IMR-90 (cell line): ENCODE measurements at regions not wholly inside any gene's neighbourhood (a gene's known extent, or its start where the extent isn't known, plus 50 kb on each side); places are given as distances from the start of the nearest gene placed in this dataset.

Experiments used
- ATAC-seq: fragments of 200-7000 bp; cut with Tn5 transposase; 2 replicates; pipeline ENCODE4 v1.9.1; 2020; ENCODE audit warnings: low read depth, mild to moderate bottlenecking, moderate library complexity
- BruUV-seq: library from RNA; stranded (reverse); fragments of 400-500 nt; replicated peaks from 2 replicates; lab custom pipeline; 2021; lab: Mats Ljungman, UMichigan
- CTCF ChIA-PET: fragments of 300-600 bp; formaldehyde crosslinking; extraction: SDS; loops from one replicate; lab custom pipeline; 2021; ENCODE audit warnings: antibody characterized with exemption; lab: Yijun Ruan, JAX
- POLR2A ChIA-PET: fragments of 300-600 bp; sonication (Branson Sonifier 250); formaldehyde crosslinking; loops from one replicate; lab custom pipeline; 2022; ENCODE audit warnings: antibody characterized with exemption; ENCODE audit not compliant: unreplicated experiment; lab: Charles Lee
- DNase-seq: peaks from one replicate; pipeline ENCODE4 v3.0.0; 2013
- H2AFZ ChIP-seq: replicated peaks from 2 replicates; pipeline ENCODE3; 2013; ENCODE audit warnings: low read length, mild to moderate bottlenecking; ENCODE audit not compliant: poor library complexity
- H2AK5ac ChIP-seq: 2 replicates; pipeline ENCODE4 v1.6.1; 2013; ENCODE audit warnings: low read depth, low read length, inconsistent platforms
- H2AK9ac ChIP-seq: replicated peaks from 2 replicates; pipeline ENCODE3; 2013; ENCODE audit warnings: mild to moderate bottlenecking, low read depth, low read length, moderate library complexity; ENCODE audit not compliant: poor library complexity
- H2BK120ac ChIP-seq: 2 replicates; pipeline ENCODE4 v1.6.1; 2013; ENCODE audit warnings: low read depth, low read length, inconsistent platforms
- H2BK15ac ChIP-seq: 3 replicates; pipeline ENCODE4 v1.6.1; 2013; ENCODE audit warnings: low read depth, low read length, inconsistent platforms
- H2BK20ac ChIP-seq: 2 replicates; pipeline ENCODE4 v1.6.1; 2013; ENCODE audit warnings: low read depth, mild to moderate bottlenecking, inconsistent platforms, low read length, moderate library complexity
- H2BK5ac ChIP-seq: 2 replicates; pipeline ENCODE4 v1.6.1; 2013; ENCODE audit warnings: mild to moderate bottlenecking, low read depth, low read length, inconsistent platforms; ENCODE audit not compliant: poor library complexity, severe bottlenecking
- H3K14ac ChIP-seq: replicated peaks from 2 replicates; pipeline ENCODE4 v1.6.1; 2013; ENCODE audit warnings: low read depth, low read length, inconsistent platforms
- H3K18ac ChIP-seq: 2 replicates; pipeline ENCODE4 v1.6.1; 2013; ENCODE audit warnings: low read depth, low read length, control low read depth
- H3K23ac ChIP-seq: 2 replicates; pipeline ENCODE4 v1.6.1; 2013; ENCODE audit warnings: low read depth, low read length, inconsistent platforms
- H3K27ac ChIP-seq: 2 replicates; pipeline ENCODE4 v1.5.1; 2013; ENCODE audit warnings: mild to moderate bottlenecking, control low read depth, low read length; ENCODE audit not compliant: insufficient read depth
- H3K27me3 ChIP-seq: 2 replicates; pipeline ENCODE4 v1.6.1; 2013; ENCODE audit warnings: low read length; ENCODE audit not compliant: control insufficient read depth, insufficient read depth
- H3K36me3 ChIP-seq: 2 replicates; pipeline ENCODE4 v1.6.1; 2013; ENCODE audit warnings: low read length, mixed read lengths; ENCODE audit not compliant: control insufficient read depth, insufficient read depth
- H3K4ac ChIP-seq: 2 replicates; pipeline ENCODE4 v1.6.1; 2013; ENCODE audit warnings: low read depth, low read length, inconsistent platforms
- H3K4me1 ChIP-seq: 2 replicates; pipeline ENCODE4 v1.6.1; 2013; ENCODE audit warnings: low read length, mixed read lengths; ENCODE audit not compliant: control insufficient read depth, insufficient read depth
- H3K4me2 ChIP-seq: 2 replicates; pipeline ENCODE4 v1.6.1; 2013; ENCODE audit warnings: low read depth, mild to moderate bottlenecking, control low read depth, low read length, moderate library complexity
- H3K4me3 ChIP-seq: 2 replicates; pipeline ENCODE4 v1.5.1; 2013; ENCODE audit warnings: low read depth, mild to moderate bottlenecking, control low read depth, low read length, moderate library complexity; ENCODE audit not compliant: insufficient read depth
- H3K56ac ChIP-seq: 2 replicates; pipeline ENCODE4 v1.6.1; 2013; ENCODE audit warnings: low read length, inconsistent platforms; ENCODE audit not compliant: insufficient read depth; ENCODE audit errors: extremely low read depth
- H3K79me1 ChIP-seq, 2 experiments: 2 replicates each; pipeline ENCODE4 v1.6.1; 2013; ENCODE audit warnings: low read length in 2 of 2, inconsistent platforms in 1 of 2, low read depth in 1 of 2
- H3K9ac ChIP-seq: 2 replicates; pipeline ENCODE4 v1.6.1; 2013; ENCODE audit warnings: low read depth, low read length, control low read depth
- H3K9me1 ChIP-seq: 2 replicates; pipeline ENCODE4 v1.6.1; 2013; ENCODE audit warnings: low read length, inconsistent platforms; ENCODE audit not compliant: insufficient read depth
- H3K9me3 ChIP-seq: 2 replicates; pipeline ENCODE4 v1.6.1; 2013; ENCODE audit warnings: low read length; ENCODE audit not compliant: control insufficient read depth, insufficient read depth
- H4K20me1 ChIP-seq: 2 replicates; pipeline ENCODE4 v1.6.1; 2013; ENCODE audit warnings: low read length, inconsistent platforms; ENCODE audit not compliant: insufficient read depth
- H4K5ac ChIP-seq: 2 replicates; pipeline ENCODE4 v1.6.1; 2013; ENCODE audit warnings: mild to moderate bottlenecking, low read depth, low read length, control low read depth
- H4K8ac ChIP-seq, 2 experiments: 2 replicates each; pipeline ENCODE4 v1.6.1; 2013; ENCODE audit warnings: low read depth in 2 of 2, low read length in 2 of 2, control low read depth in 1 of 2, inconsistent platforms in 1 of 2
- H4K91ac ChIP-seq: 2 replicates; pipeline ENCODE4 v1.6.1; 2013; ENCODE audit warnings: low read depth, low read length, inconsistent platforms; ENCODE audit not compliant: insufficient read depth
- CEBPB ChIP-seq: IDR thresholded peaks from 2 replicates; pipeline ENCODE4 v1.6.1; 2012; ENCODE audit warnings: low read depth, low read length, improper control_type of control experiment
- CHD1 ChIP-seq: IDR thresholded peaks from 2 replicates; pipeline ENCODE4 v1.6.1; 2012; ENCODE audit warnings: low read depth, low read length, improper control_type of control experiment
- FOS ChIP-seq: fragments of 150-350 bp; IDR thresholded peaks from 2 replicates; pipeline ENCODE4 v1.6.1; 2016; ENCODE audit warnings: low read depth, low read length
- MAZ ChIP-seq: IDR thresholded peaks from 2 replicates; pipeline ENCODE4 v1.6.1; 2012; ENCODE audit warnings: low read depth, mild to moderate bottlenecking, low read length, improper control_type of control experiment, moderate library complexity, borderline replicate concordance
- POLR2A ChIP-seq: IDR thresholded peaks from 2 replicates; pipeline ENCODE4 v1.6.1; 2012; ENCODE audit warnings: mild to moderate bottlenecking, low read depth, low read length
- RAD21 ChIP-seq: IDR thresholded peaks from 2 replicates; pipeline ENCODE4 v1.6.1; 2012; ENCODE audit warnings: low read length, improper control_type of control experiment
- SMC3 ChIP-seq: fragments of 150-350 bp; IDR thresholded peaks from 2 replicates; pipeline ENCODE4 v1.6.1; 2016; ENCODE audit warnings: low read depth, mild to moderate bottlenecking, antibody characterized with exemption, low read length, moderate library complexity
- WGBS, 2 experiments: methylation state at CpG; one replicate each; pipeline versions ENCODE4 v1.1.5 to v1.1.7; 2013; ENCODE audit warnings: missing lambda C conversion rate in 2 of 2; ENCODE audit not compliant: insufficient read length in 1 of 2; ENCODE audit errors: extremely low coverage in 2 of 2; 5-methylcytosine and 5-hydroxymethylcytosine counted together
- dilution Hi-C: fragments of 300-500 bp; cut with HindIII; formaldehyde crosslinking; loops from one replicate; pipeline ENCODE4 v1.14.3; 2018; ENCODE audit warnings: low sequenced_read_pairs; ENCODE audit not compliant: unreplicated experiment
- in situ Hi-C: fragments of 300-500 bp; cut with MboI; formaldehyde crosslinking; loops from 3 replicates; pipeline ENCODE4 v1.14.3; 2019; ENCODE audit warnings: low sequenced_read_pairs, inconsistent platforms, mixed read lengths
- intact Hi-C: fragments of 100-400 bp; cut with micrococcal nuclease; formaldehyde crosslinking; loops from 2 replicates; pipeline ENCODE4 v1.10.0; 2022
- TF ChIP-seq, protein P1 (sequence below): fragments of 150-350 bp; IDR thresholded peaks from 2 replicates; pipeline ENCODE4 v1.6.1; 2016; ENCODE audit warnings: low read depth, mild to moderate bottlenecking, low read length, moderate library complexity, borderline replicate concordance

DNA sequence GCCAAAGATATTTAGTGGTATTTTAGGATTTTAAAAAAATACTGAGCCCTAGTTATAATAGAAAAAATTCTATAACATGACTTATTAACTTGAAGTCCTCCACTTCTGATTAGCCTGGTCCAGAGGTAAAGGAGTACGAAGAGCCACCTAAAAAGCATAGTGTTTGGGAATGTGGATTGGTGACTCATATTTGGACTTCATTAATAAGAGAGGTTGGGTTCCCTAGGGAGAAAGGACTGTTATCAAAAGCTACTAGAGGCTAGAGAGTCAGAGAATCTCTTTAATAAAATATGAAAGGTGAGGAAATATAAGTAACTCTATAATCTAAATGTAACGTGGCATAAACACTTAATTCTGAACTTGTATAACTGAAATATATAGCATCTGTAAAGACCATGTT lies 180.7 kb upstream of the TARS1 start:
- Histone ChIP-seq H3K27me3 (no peaks in the 10 kb centered on the region), H3K79me1 (no peaks in the 10 kb centered on the region), H3K4me2 (no peak overlapping the region), H3K4ac (no peak overlapping the region), H3K4me1 (peaks cover 5% of the 10 kb centered on the region), H3K18ac (no peak overlapping the region; the same call in 1 of the 2 replicates), H2AK5ac (no peak overlapping the region), H3K56ac (no peak overlapping the region), H3K9me3 (no peaks in the 10 kb centered on the region), H2AK9ac (no peak overlapping the region), H4K91ac (no peak overlapping the region), H3K27ac (no peak overlapping the region), H4K20me1 (no peaks in the 10 kb centered on the region), H3K14ac (0 out of 2 replicates have a peak overlapping the region, but pooled peaks have one; percentile 5), H2AFZ (no peak overlapping the region), H3K9ac (no peak overlapping the region), H3K9me1 (peaks cover 10% of the 10 kb centered on the region; the same call in 1 of the 2 replicates), H2BK20ac (no peak overlapping the region; the same call in 1 of the 2 replicates), H3K23ac (no peak overlapping the region), H3K4me3 (no peak overlapping the region), H2BK5ac (no peak overlapping the region), H4K5ac (no peak overlapping the region), H3K36me3 (no peaks in the 10 kb centered on the region), H2BK120ac (no peak overlapping the region), H4K8ac (no peak overlapping the region), H2BK15ac (no peak overlapping the region; the same call in 2 of the 3 replicates)
- WGBS, 2 experiments = no CpG with 5 or more reads among the region's 2 CpGs
- in situ Hi-C loops (no loop called here), dilution Hi-C loops (no loop called here), intact Hi-C loops (no loop called here)
- DNase-seq (peak; percentile 42), ATAC-seq (no peak)
- BruUV-seq = no TSS peak
- ChIA-PET CTCF (no interaction called here), POLR2A (no interaction called here)
- no peak for TF ChIP-seq CEBPB
- TF ChIP-seq MAZ = no peak
- no peak for TF ChIP-seq FOS
- no peak for TF ChIP-seq CHD1
- no peak for TF ChIP-seq SMC3
- no peak for TF ChIP-seq POLR2A
- TF ChIP-seq, protein P1, sequence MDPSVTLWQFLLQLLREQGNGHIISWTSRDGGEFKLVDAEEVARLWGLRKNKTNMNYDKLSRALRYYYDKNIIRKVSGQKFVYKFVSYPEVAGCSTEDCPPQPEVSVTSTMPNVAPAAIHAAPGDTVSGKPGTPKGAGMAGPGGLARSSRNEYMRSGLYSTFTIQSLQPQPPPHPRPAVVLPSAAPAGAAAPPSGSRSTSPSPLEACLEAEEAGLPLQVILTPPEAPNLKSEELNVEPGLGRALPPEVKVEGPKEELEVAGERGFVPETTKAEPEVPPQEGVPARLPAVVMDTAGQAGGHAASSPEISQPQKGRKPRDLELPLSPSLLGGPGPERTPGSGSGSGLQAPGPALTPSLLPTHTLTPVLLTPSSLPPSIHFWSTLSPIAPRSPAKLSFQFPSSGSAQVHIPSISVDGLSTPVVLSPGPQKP = no peak
- TF ChIP-seq RAD21 = no peak
